H1 (cell line): ENCODE measurements at regions not wholly inside any gene's neighbourhood (a gene's known extent, or its start where the extent isn't known, plus 50 kb on each side); places are given as distances from the start of the nearest gene placed in this dataset.

ENCODE experiments used
- CTCF ChIA-PET: fragments of 300-600 bp; sonication (Branson Sonifier 250); formaldehyde crosslinking; loops from one replicate; lab custom pipeline; 2021; ENCODE audit not compliant: partially characterized antibody; lab: Charles Lee
- POLR2A ChIA-PET: fragments of 300-600 bp; sonication (Branson Sonifier 250); formaldehyde crosslinking; loops from one replicate; lab custom pipeline; 2021; ENCODE audit warnings: inconsistent platforms; ENCODE audit not compliant: partially characterized antibody; lab: Charles Lee
- DNase-seq, 2 experiments: peaks; one replicate each; pipeline versions ENCODE4 v3.0.0 to v3.0.0-alpha.2; 2010 to 2022; ENCODE audit warnings: low spot score in 2 of 2, low read depth in 1 of 2, mixed read lengths in 1 of 2
- FAIRE-seq: peaks from 2 replicates; lab custom pipeline; 2011; peaks lifted over from hg19 to GRCh38; lab: Jason Lieb, UNC
- H2AFZ ChIP-seq: 2 replicates; pipeline ENCODE4 v1.8.1; 2012; ENCODE audit warnings: low read length, inconsistent platforms
- H2AK5ac ChIP-seq: 2 replicates; pipeline ENCODE4 v1.6.1; 2013; ENCODE audit warnings: low read depth, low read length
- H2BK120ac ChIP-seq: replicated peaks from 2 replicates; pipeline ENCODE3; 2013; ENCODE audit warnings: low read depth, low read length, inconsistent platforms
- H2BK12ac ChIP-seq: 2 replicates; pipeline ENCODE4 v1.6.1; 2013; ENCODE audit warnings: low read depth, low read length
- H2BK15ac ChIP-seq: 2 replicates; pipeline ENCODE4 v1.6.1; 2013; ENCODE audit warnings: low read length
- H2BK20ac ChIP-seq: 2 replicates; pipeline ENCODE4 v1.6.1; 2013; ENCODE audit warnings: low read length
- H2BK5ac ChIP-seq: 2 replicates; pipeline ENCODE4 v1.6.1; 2013; ENCODE audit warnings: low read depth, low read length
- H3K14ac ChIP-seq: 2 replicates; pipeline ENCODE4 v1.6.1; 2013; ENCODE audit warnings: inconsistent platforms; ENCODE audit not compliant: insufficient read length
- H3K18ac ChIP-seq: 2 replicates; pipeline ENCODE4 v1.6.1; 2013; ENCODE audit warnings: low read length; ENCODE audit errors: extremely low read depth
- H3K23ac ChIP-seq: 2 replicates; pipeline ENCODE4 v1.6.1; 2013; ENCODE audit warnings: inconsistent platforms; ENCODE audit not compliant: insufficient read length
- H3K23me2 ChIP-seq: 2 replicates; pipeline ENCODE4 v1.6.1; 2013; ENCODE audit warnings: low read depth, low read length
- H3K27ac ChIP-seq: 2 replicates; pipeline ENCODE4 v1.6.1; 2011; ENCODE audit warnings: low read depth, low read length, inconsistent platforms
- H3K27me3 ChIP-seq, 4 experiments: replicated peaks in 1 of 4; 1 replicate in 1 of 4; 2 replicates in 3 of 4; pipeline versions ENCODE4 v1.6.1 to v1.8.1; 2011 to 2013; ENCODE audit warnings: low read length in 3 of 4, mild to moderate bottlenecking in 3 of 4, inconsistent platforms in 2 of 4, mixed read lengths in 2 of 4, moderate library complexity in 1 of 4; ENCODE audit not compliant: control insufficient read depth in 3 of 4, insufficient read depth in 3 of 4; ENCODE audit errors: extremely low read depth in 1 of 4
- H3K36me3 ChIP-seq, 4 experiments: 2 replicates each; pipeline versions ENCODE4 v1.6.1 to v1.8.1; 2011 to 2013; ENCODE audit warnings: mild to moderate bottlenecking in 4 of 4, low read length in 3 of 4, moderate library complexity in 2 of 4, control low read depth in 1 of 4, inconsistent platforms in 1 of 4; ENCODE audit not compliant: insufficient read depth in 4 of 4, control insufficient read depth in 2 of 4
- H3K4ac ChIP-seq: replicated peaks from 2 replicates; pipeline ENCODE3; 2013; ENCODE audit warnings: low read length, low read depth, mixed read lengths, inconsistent platforms; ENCODE audit not compliant: insufficient read length
- H3K4me1 ChIP-seq, 4 experiments: replicated peaks in 1 of 4; 1 replicate in 1 of 4; 2 replicates in 3 of 4; pipeline versions ENCODE4 v1.6.1 to v1.8.1; 2011 to 2013; ENCODE audit warnings: low read length in 3 of 4, inconsistent platforms in 2 of 4, mixed read lengths in 1 of 4; ENCODE audit not compliant: insufficient read depth in 4 of 4, control insufficient read depth in 3 of 4
- H3K4me2 ChIP-seq, 2 experiments: 2 replicates each; pipeline versions ENCODE4 v1.6.1 to v1.8.1; 2011 to 2013; ENCODE audit warnings: low read depth in 2 of 2, low read length in 2 of 2, control low read depth in 1 of 2, inconsistent platforms in 1 of 2, mild to moderate bottlenecking in 1 of 2; ENCODE audit not compliant: insufficient read depth in 1 of 2
- H3K4me3 ChIP-seq, 4 experiments: fragments of 200-600, 300-600 bp in 1 of 4; sonication (generic), shearing (Covaris generic), sonication (Bioruptor Twin) in 1 of 4; 2 replicates each; pipeline versions ENCODE4 v1.5.1 to v1.8.1; 2011 to 2016; ENCODE audit warnings: low read length in 4 of 4, low read depth in 3 of 4, control low read depth in 2 of 4, inconsistent platforms in 2 of 4, mild to moderate bottlenecking in 2 of 4, mixed read lengths in 1 of 4, moderate library complexity in 1 of 4; ENCODE audit not compliant: insufficient read depth in 2 of 4; ENCODE audit errors: extremely low read depth in 1 of 4
- H3K56ac ChIP-seq: replicated peaks from 2 replicates; pipeline ENCODE3; 2013; ENCODE audit warnings: low read depth, mild to moderate bottlenecking, mixed read lengths, low read length, inconsistent platforms; ENCODE audit not compliant: insufficient read length
- H3K79me1 ChIP-seq: 2 replicates; pipeline ENCODE4 v1.6.1; 2013; ENCODE audit warnings: low read depth, low read length, control low read depth
- H3K79me2 ChIP-seq, 2 experiments: 2 replicates each; pipeline versions ENCODE4 v1.6.1 to v1.8.1; 2012 to 2013; ENCODE audit warnings: low read length in 2 of 2, mild to moderate bottlenecking in 2 of 2, inconsistent platforms in 1 of 2; ENCODE audit not compliant: insufficient read depth in 2 of 2, control insufficient read depth in 1 of 2
- H3K9ac ChIP-seq, 4 experiments: replicated peaks in 1 of 4; 1 replicate in 1 of 4; 2 replicates in 3 of 4; pipeline versions ENCODE4 v1.6.1 to v1.8.1; 2011 to 2013; ENCODE audit warnings: low read depth in 3 of 4, low read length in 3 of 4, control low read depth in 2 of 4, mild to moderate bottlenecking in 2 of 4, moderate library complexity in 2 of 4, inconsistent platforms in 1 of 4; ENCODE audit errors: extremely low read depth in 1 of 4
- H3K9me3 ChIP-seq, 2 experiments: 2 replicates each; pipeline versions ENCODE4 v1.6.1 to v1.8.1; 2012 to 2013; ENCODE audit warnings: mild to moderate bottlenecking in 2 of 2, moderate library complexity in 2 of 2, control low read depth in 1 of 2, inconsistent platforms in 1 of 2, low read depth in 1 of 2, low read length in 1 of 2, mixed read lengths in 1 of 2; ENCODE audit not compliant: insufficient read depth in 2 of 2
- H4K20me1 ChIP-seq, 2 experiments: replicated peaks in 1 of 2; 2 replicates each; pipeline versions ENCODE3 to v1.8.1; 2011 to 2013; ENCODE audit warnings: inconsistent platforms in 2 of 2, low read length in 2 of 2, mild to moderate bottlenecking in 1 of 2; ENCODE audit not compliant: insufficient read depth in 2 of 2, control insufficient read depth in 1 of 2
- H4K5ac ChIP-seq: 2 replicates; pipeline ENCODE4 v1.6.1; 2013; ENCODE audit warnings: low read length, low read depth, mixed read lengths, inconsistent platforms; ENCODE audit not compliant: insufficient read length
- H4K8ac ChIP-seq: 2 replicates; pipeline ENCODE4 v1.8.0; 2013; ENCODE audit warnings: mild to moderate bottlenecking, moderate library complexity, low read length, inconsistent platforms; ENCODE audit not compliant: insufficient read depth; ENCODE audit errors: extremely low read depth
- H4K91ac ChIP-seq: replicated peaks from 2 replicates; pipeline ENCODE3; 2013; ENCODE audit warnings: low read length, mixed read lengths, inconsistent platforms; ENCODE audit not compliant: insufficient read length
- HDAC6 ChIP-seq: IDR thresholded peaks from one replicate; pipeline ENCODE4 v1.7.1; 2012; ENCODE audit warnings: low read depth, mild to moderate bottlenecking, inconsistent platforms, low read length, moderate library complexity
- KDM4A ChIP-seq: IDR thresholded peaks from one replicate; pipeline ENCODE4 v1.7.1; 2012; ENCODE audit warnings: low read depth, mild to moderate bottlenecking, moderate library complexity, low read length, inconsistent platforms; ENCODE audit not compliant: severe bottlenecking
- MAFK ChIP-seq: IDR thresholded peaks from 2 replicates; pipeline ENCODE4 v1.6.1; 2012; ENCODE audit warnings: low read depth, mild to moderate bottlenecking, improper control_type of control experiment, low read length
- POLR2A ChIP-seq, 2 experiments: IDR thresholded peaks; 1 replicate in 1 of 2; 2 replicates in 1 of 2; pipeline ENCODE4 v1.6.1; 2011; ENCODE audit warnings: low read depth in 2 of 2, low read length in 2 of 2, mild to moderate bottlenecking in 2 of 2; ENCODE audit errors: control extremely low read depth in 1 of 2
- whole genome bisulfite sequencing, 2 experiments: shearing (Covaris generic) in 1 of 2; methylation state at CpG; one replicate each; pipeline versions ENCODE4 v1.1.6 to v1.1.7; 2013 to 2015; ENCODE audit warnings: low lambda C conversion rate in 2 of 2, mixed read lengths in 2 of 2, inconsistent platforms in 1 of 2, low coverage in 1 of 2, missing lambda C conversion rate in 1 of 2; ENCODE audit not compliant: insufficient replicate concordance in 2 of 2, insufficient coverage in 1 of 2, insufficient read length in 1 of 2; ENCODE audit errors: extremely low coverage in 1 of 2, missing lambda C conversion rate in 1 of 2; 5-methylcytosine and 5-hydroxymethylcytosine counted together
- TF ChIP-seq, protein P1 (sequence below): IDR thresholded peaks from 2 replicates; pipeline ENCODE4 v1.6.1; 2012; ENCODE audit warnings: low read length, inconsistent platforms
- TF ChIP-seq, protein P2 (sequence below), 3 experiments: IDR thresholded peaks; 1 replicate in 2 of 3; 2 replicates in 1 of 3; pipeline versions ENCODE4 v1.5.1 to v1.6.1; 2011; ENCODE audit warnings: low read length in 3 of 3, mild to moderate bottlenecking in 3 of 3, inconsistent platforms in 2 of 3, low read depth in 1 of 3, moderate library complexity in 1 of 3; ENCODE audit not compliant: insufficient read depth in 1 of 3; ENCODE audit errors: control extremely low read depth in 1 of 3

DNA sequence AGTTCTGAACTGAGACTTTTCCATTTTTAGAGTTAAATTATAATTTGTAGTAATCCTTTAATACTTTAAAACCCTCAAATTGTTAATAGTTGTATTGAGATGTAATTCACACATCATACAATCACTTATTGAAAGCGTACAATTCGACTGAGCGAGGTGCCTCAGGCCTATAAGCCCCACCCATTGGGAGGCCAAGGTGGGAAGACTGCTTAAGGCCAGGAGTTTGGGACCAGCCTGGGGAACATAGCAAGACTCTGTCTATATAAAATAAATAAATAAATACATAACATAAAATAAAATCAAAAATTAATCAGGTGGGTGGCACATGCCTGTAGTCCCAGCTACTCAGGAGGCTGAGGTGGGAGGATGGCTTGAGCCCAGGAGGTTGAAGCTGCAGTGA is 70.3 kb downstream of the RWDD4 start:
- H4K91ac ChIP-seq: no peak overlapping the region
- H3K4me2 ChIP-seq: no peak overlapping the region
- no peak overlapping the region for H3K4ac ChIP-seq
- no peaks in the 10 kb centered on the region for H3K36me3 ChIP-seq
- H3K56ac ChIP-seq: no peak overlapping the region
- CTCF ChIA-PET: interaction anchor here (0.7 to 2.9 kb wide), 3 partner anchors 12 to 17 kb away, joined by 3 to 14 read pairs (median 8); no protein-coding TSS in a partner anchor
- H3K4me1 ChIP-seq: no peaks in the 10 kb centered on the region
- 96% methylated on average over 3 of the region's 3 CpGs; no CpG with 5 or more reads in 1 of the 2 experiments for WGBS, 2 experiments
- no peaks in the 10 kb centered on the region for H4K20me1 ChIP-seq
- H2BK5ac ChIP-seq: no peak overlapping the region
- no peak overlapping the region for H3K23ac ChIP-seq
- H3K9ac ChIP-seq: no peak overlapping the region
- TF ChIP-seq KDM4A (no peak), POLR2A (IDR thresholded peaks at IDR 0.05; ENCODE audit: control extremely low read depth in 1 of 2, low read depth in 2 of 2, low read length in 2 of 2) (no peak), MAFK (no peak), HDAC6 (no peak)
- TF ChIP-seq, protein P1, sequence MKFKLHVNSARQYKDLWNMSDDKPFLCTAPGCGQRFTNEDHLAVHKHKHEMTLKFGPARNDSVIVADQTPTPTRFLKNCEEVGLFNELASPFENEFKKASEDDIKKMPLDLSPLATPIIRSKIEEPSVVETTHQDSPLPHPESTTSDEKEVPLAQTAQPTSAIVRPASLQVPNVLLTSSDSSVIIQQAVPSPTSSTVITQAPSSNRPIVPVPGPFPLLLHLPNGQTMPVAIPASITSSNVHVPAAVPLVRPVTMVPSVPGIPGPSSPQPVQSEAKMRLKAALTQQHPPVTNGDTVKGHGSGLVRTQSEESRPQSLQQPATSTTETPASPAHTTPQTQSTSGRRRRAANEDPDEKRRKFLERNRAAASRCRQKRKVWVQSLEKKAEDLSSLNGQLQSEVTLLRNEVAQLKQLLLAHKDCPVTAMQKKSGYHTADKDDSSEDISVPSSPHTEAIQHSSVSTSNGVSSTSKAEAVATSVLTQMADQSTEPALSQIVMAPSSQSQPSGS: no peak
- TF ChIP-seq, protein P2, sequence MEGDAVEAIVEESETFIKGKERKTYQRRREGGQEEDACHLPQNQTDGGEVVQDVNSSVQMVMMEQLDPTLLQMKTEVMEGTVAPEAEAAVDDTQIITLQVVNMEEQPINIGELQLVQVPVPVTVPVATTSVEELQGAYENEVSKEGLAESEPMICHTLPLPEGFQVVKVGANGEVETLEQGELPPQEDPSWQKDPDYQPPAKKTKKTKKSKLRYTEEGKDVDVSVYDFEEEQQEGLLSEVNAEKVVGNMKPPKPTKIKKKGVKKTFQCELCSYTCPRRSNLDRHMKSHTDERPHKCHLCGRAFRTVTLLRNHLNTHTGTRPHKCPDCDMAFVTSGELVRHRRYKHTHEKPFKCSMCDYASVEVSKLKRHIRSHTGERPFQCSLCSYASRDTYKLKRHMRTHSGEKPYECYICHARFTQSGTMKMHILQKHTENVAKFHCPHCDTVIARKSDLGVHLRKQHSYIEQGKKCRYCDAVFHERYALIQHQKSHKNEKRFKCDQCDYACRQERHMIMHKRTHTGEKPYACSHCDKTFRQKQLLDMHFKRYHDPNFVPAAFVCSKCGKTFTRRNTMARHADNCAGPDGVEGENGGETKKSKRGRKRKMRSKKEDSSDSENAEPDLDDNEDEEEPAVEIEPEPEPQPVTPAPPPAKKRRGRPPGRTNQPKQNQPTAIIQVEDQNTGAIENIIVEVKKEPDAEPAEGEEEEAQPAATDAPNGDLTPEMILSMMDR (IDR thresholded peaks at IDR 0.05; ENCODE audit: control extremely low read depth in 1 of 3, insufficient read depth in 1 of 3, low read depth in 1 of 3, low read length in 3 of 3): no peak
- TF ChIP-seq, all 59 proteins: peak for 0
- H2AK5ac ChIP-seq: no peak overlapping the region
- POLR2A ChIA-PET: interaction anchor here (1.4 kb wide), 1 partner anchor 11 kb away, joined by 6 read pairs; no protein-coding TSS in a partner anchor
- no peak overlapping the region for H3K14ac ChIP-seq
- H3K79me1 ChIP-seq: no peaks in the 10 kb centered on the region
- H2AFZ ChIP-seq: no peak overlapping the region
- FAIRE-seq (no peak), DNase-seq (no peak)
- no peaks in the 10 kb centered on the region for H3K27me3 ChIP-seq
- no peak overlapping the region for H3K4me3 ChIP-seq
- H3K23me2 ChIP-seq: no peaks in the 10 kb centered on the region
- H2BK20ac ChIP-seq: no peak overlapping the region
- no peak overlapping the region for H2BK15ac ChIP-seq
- no peak overlapping the region for H4K8ac ChIP-seq
- H2BK120ac ChIP-seq: no peak overlapping the region
- no peak overlapping the region for H2BK12ac ChIP-seq
- H4K5ac ChIP-seq: no peak overlapping the region
- no peaks in the 10 kb centered on the region for H3K79me2 ChIP-seq
- peaks cover 3 to 4% of the 10 kb centered on the region in 2 experiments; a peak in 2 of 4 replicates for H3K9me3 ChIP-seq
- H3K18ac ChIP-seq: no peak overlapping the region
- H3K27ac ChIP-seq: no peak overlapping the region
